ENCODE measurements at regions not wholly inside any gene's neighbourhood (a gene's known extent, or its start where the extent isn't known, plus 50 kb on each side); places are given as distances from the start of the nearest gene placed in this dataset.

DNA sequence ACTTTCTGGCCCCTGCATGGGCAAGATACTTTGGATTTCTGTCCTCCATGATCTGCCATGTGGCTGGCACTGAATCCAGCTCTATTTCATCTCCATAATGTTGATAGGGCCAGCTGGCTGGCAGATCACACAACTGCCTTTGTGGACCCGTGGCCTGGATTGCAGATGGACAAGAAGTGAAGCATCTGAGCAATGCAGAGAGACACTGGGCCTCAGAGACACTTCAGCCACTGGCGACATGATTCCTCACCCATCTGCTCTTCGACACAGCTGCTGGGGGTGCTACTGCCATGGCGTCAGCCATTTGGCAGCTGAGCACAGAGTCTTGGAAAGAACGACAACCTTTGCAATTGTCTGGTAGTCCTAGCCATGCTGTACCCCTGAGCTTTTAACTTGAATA is 79.5 kb upstream of the MYO16 start:
- no peaks in the 10 kb centered on the region for H3K36me3 Mint-ChIP-seq

DNA sequence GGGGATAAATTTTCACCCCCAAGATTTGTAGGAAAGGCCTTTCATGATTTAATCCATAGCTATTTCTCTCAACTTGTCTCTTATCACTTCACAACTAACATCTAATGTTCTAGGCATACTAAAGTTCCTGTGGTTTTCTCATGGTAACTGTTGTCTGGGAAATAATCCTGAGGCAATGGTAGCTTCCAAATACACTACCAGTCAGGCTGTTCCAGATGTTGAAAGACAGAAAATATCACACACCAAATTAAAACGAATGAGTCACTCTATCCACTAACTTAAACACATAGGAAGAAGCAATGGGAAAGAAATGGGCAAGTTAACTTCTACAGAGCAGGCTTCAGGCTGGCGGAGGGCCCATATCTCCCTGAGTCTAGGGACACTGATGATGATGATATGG is 77.7 kb upstream of the MYO16 start:
- Mint-ChIP-seq H3K27me3 (peaks cover 1% of the 10 kb centered on the region), H3K4me3 (no peak overlapping the region), H3K27ac (no peak overlapping the region), H3K36me3 (no peaks in the 10 kb centered on the region), H3K9me3 (no peaks in the 10 kb centered on the region), H3K4me1 (no peaks in the 10 kb centered on the region)

More for the DNA sequence above, 79.5 kb upstream of the MYO16 start:
- no peaks in the 10 kb centered on the region for H3K4me1 Mint-ChIP-seq
- peaks cover 1% of the 10 kb centered on the region for H3K27me3 Mint-ChIP-seq
- no peak overlapping the region for H3K4me3 Mint-ChIP-seq
- H3K9me3 Mint-ChIP-seq = no peaks in the 10 kb centered on the region
- no peak overlapping the region for H3K27ac Mint-ChIP-seq

DNA sequence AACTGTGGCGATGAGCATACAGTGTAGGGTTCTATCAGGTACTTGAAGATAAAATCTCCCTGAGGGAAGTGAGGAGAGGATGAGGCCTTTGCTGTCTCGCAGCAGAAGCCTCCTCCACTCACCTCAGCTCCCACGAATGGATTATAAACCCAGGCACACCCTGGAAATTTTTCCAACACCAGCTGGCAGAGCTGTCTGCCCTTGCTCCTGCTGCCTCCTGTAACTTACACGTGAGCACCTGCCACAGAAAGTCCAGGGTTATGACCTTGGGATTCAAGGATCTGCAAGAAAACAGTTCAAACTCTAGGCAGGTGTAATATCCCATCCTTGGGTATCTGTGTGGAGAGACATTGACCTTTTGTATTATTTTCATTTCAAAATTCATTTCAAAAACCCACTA is 70.9 kb upstream of the MYO16 start:
- Mint-ChIP-seq H3K36me3 (no peaks in the 10 kb centered on the region), H3K27me3 (no peaks in the 10 kb centered on the region), H3K9me3 (no peaks in the 10 kb centered on the region), H3K4me3 (no peak overlapping the region), H3K4me1 (no peaks in the 10 kb centered on the region), H3K27ac (no peak overlapping the region)

DNA sequence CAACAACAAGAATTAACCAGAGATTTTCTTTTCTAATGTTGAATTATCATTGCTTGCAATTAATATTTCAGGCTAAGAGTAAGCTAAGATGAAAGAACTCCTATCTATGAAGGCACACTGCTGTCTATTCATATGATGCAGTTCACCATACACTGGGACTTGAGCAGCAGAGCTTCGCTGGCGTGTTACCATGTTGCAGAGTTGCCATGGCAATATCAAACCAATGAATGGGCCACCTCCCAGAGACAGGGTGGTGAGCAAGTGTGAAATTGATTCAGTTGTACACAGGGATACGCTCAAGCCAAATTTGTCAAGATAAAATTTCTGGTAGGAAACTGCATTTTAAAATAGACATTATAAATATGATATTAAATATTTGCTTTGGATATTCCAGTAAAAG is 69.3 kb upstream of the MYO16 start:
- Mint-ChIP-seq H3K27ac (no peak overlapping the region), H3K27me3 (peaks cover 3% of the 10 kb centered on the region)

DNA sequence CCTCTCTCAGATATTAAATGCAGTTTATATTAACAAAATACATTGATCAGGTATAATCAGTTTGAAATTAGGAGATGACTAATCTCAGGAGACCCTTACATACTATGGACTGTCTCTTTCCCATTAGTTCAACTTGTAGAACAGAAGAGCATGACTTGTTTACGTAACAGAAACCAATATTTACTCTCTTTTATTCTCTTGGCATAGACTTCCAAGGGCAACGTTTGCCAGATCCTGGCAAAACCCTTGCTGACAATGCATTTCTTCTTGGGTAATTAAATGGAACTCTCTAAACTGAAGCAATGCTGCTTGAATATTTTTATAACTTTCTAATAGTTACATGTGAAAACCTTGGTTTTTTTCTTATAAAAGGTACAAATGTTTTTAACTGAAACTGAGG is 68.3 kb upstream of the MYO16 start:
- peaks cover 3% of the 10 kb centered on the region for H3K27me3 Mint-ChIP-seq
- no peak overlapping the region for H3K4me3 Mint-ChIP-seq
- H3K9me3 Mint-ChIP-seq = no peaks in the 10 kb centered on the region
- H3K4me1 Mint-ChIP-seq = no peaks in the 10 kb centered on the region
- no peaks in the 10 kb centered on the region for H3K36me3 Mint-ChIP-seq
- no peak overlapping the region for H3K27ac Mint-ChIP-seq

More for the DNA sequence above, 69.3 kb upstream of the MYO16 start:
- no peaks in the 10 kb centered on the region for H3K4me1 Mint-ChIP-seq
- H3K9me3 Mint-ChIP-seq = no peaks in the 10 kb centered on the region
- H3K4me3 Mint-ChIP-seq = no peak overlapping the region
- H3K36me3 Mint-ChIP-seq = no peaks in the 10 kb centered on the region

DNA sequence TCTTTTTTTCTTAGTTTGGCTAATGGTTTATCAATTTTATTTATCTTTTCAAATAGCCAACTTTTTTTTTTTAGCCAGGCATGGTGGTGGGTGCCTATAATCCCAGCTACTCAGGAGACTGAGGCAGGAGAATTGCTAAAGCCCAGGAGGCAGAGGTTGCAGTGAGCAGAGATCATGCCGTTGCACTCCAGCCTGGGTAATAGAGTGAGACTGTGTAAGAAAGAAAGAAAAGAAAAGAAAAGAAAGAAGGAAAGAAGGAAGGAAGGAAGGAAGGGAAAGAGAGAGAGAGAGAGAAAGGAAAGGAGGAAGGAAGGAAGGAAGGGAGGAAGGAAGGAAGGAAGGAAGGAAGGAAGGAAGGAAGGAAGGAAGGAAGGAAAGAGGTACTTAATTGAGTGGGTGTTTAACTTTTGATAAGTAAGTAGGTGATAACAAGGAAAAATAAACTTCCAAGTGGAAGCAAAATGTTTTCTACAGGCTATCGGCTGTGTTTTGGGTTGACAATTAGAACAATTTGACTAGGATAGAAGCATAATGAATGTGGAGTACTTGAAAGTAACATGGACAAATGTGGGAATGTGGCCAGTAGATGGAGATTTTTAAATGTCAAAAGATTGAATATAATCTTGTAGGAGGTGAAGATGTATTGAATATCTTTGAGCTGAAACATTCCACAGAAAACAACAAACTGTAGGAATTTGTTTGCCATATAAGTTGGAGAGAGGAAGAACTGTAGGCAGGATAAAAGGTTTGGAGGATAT is 62.8 kb upstream of the MYO16 start:
- H3K27ac Mint-ChIP-seq = no peak overlapping the region
- H3K27me3 Mint-ChIP-seq = peaks cover 14% of the 10 kb centered on the region
- no peaks in the 10 kb centered on the region for H3K36me3 Mint-ChIP-seq
- H3K9me3 Mint-ChIP-seq = no peaks in the 10 kb centered on the region
- no peak overlapping the region for H3K4me3 Mint-ChIP-seq
- H3K4me1 Mint-ChIP-seq = no peaks in the 10 kb centered on the region

DNA sequence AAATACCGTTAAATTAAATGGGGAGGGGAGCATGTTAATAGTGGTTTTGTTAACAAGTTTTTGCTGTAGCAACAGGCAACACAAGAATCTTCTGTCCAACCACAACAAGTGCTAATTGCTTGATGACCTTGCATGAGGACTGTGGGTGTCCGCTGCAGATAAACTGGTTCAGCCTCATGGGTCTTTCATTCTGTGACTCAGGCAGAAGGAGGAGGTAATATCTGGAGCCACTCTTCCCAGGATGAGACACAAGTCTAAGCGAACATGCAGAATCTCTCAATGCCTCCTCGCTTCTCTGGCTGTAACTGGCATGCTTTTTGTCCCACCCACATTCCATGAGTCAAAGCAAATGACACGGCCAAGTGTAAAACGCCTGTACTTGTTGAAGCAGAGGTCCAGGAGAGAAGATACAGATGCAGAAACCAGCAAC is 56.6 kb upstream of the MYO16 start:
- no peaks in the 10 kb centered on the region for H3K9me3 Mint-ChIP-seq
- H3K4me3 Mint-ChIP-seq = no peak overlapping the region
- peaks cover 6% of the 10 kb centered on the region for H3K27me3 Mint-ChIP-seq
- H3K36me3 Mint-ChIP-seq = no peaks in the 10 kb centered on the region
- no peak overlapping the region for H3K27ac Mint-ChIP-seq
- H3K4me1 Mint-ChIP-seq = no peaks in the 10 kb centered on the region

DNA sequence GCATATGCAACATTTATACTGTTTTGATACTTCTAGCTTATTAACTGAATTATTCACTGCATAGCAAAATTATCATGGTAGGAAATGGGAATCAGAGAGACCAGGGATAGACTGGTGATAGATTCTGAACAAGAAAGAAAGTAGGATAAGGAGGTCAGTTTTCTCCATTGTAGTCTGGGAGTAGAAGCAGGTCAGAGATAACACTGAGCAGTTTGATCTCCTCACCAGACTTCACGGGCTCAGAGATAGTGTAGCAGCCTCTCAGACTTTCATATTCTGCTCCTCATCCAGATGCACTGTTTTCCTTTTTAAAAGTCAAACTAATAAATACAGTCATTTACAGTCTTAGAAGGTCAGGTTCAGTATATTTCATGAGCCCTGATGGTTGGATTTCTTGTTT is 56.0 kb upstream of the MYO16 start:
- Mint-ChIP-seq H3K27me3 (peaks cover 4% of the 10 kb centered on the region), H3K36me3 (no peaks in the 10 kb centered on the region), H3K27ac (no peak overlapping the region), H3K4me3 (no peak overlapping the region), H3K4me1 (no peaks in the 10 kb centered on the region), H3K9me3 (no peaks in the 10 kb centered on the region)

DNA sequence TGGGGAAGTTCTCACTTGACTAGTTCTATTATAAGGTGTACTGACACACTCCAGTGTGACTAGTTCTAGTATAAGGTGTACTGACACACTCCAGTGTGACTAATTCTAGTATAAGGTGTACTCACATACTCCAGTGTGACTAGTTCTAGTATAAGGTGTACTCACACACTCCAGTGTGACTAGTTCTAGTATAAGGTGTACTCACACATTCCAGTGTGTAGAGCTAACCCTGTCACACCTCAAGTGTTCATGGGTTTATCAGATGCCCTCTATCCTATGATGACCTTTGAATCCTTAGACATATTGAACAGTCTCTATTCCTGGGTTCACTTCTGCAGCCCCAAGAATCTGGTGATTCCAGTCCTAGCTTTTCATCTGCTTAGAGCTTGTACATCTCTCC is 54.6 kb upstream of the MYO16 start:
- no peak overlapping the region for H3K27ac Mint-ChIP-seq

DNA sequence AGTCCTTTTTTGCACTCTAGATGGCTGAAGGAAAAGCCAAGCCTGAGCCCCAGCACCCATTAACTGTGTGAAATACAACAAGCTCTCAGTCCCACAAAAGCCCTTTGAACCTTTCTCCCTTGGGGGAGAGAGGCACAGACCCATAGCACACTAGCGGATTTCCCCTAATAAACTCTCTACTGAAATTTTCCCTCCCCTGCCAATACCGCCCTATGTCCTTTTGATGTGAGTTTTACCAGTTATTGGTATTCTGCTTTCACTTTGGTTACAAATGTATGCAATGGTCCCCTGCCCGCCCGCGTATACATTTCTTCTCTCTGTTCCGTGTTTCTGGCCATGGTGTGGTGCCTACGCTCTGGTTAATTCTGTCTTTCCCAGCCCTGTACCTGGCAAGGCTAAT is 54.0 kb upstream of the MYO16 start:
- no peaks in the 10 kb centered on the region for H3K9me3 Mint-ChIP-seq
- no peaks in the 10 kb centered on the region for H3K36me3 Mint-ChIP-seq

More for the DNA sequence above, 54.6 kb upstream of the MYO16 start:
- Mint-ChIP-seq H3K9me3 (no peaks in the 10 kb centered on the region), H3K4me3 (no peak overlapping the region), H3K36me3 (no peaks in the 10 kb centered on the region), H3K27me3 (peaks cover 4% of the 10 kb centered on the region), H3K4me1 (no peaks in the 10 kb centered on the region)

More for the DNA sequence above, 54.0 kb upstream of the MYO16 start:
- H3K27ac Mint-ChIP-seq = peak overlapping the region; percentile 51
- no peak overlapping the region for H3K4me3 Mint-ChIP-seq
- H3K27me3 Mint-ChIP-seq = peaks cover 2% of the 10 kb centered on the region
- no peaks in the 10 kb centered on the region for H3K4me1 Mint-ChIP-seq

Data from activated naive CD4-positive, alpha-beta T cell treated with anti-CD3 and anti-CD28 coated beads, Interleukin-2, amount 50 U/mL, for 24 hours (primary cell).